ENCODE measurements at regions not wholly inside any gene's neighbourhood (a gene's known extent, or its start where the extent isn't known, plus 50 kb on each side); places are given as distances from the start of the nearest gene placed in this dataset.

- TF ChIP-seq EP300 (IDR thresholded peaks at IDR 0.05; ENCODE audit: borderline replicate concordance) (no peak), MAX (IDR thresholded peaks at IDR 0.05) (no peak), EGR1 (IDR thresholded peaks at IDR 0.05) (no peak), TCF12 (IDR thresholded peaks at IDR 0.05; ENCODE audit: low read depth) (no peak), YY1 (IDR thresholded peaks at IDR 0.05; ENCODE audit: low read depth) (no peak), CREB1 (IDR thresholded peaks at IDR 0.05; ENCODE audit: low read depth) (no peak), TEAD4 (IDR thresholded peaks at IDR 0.05) (no peak), RAD21 (IDR thresholded peaks at IDR 0.05; ENCODE audit: low read depth) (no peak), ZBTB7A (IDR thresholded peaks at IDR 0.05; ENCODE audit: low read depth) (no peak), NFIC (IDR thresholded peaks at IDR 0.05) (no peak)
- TF ChIP-seq, protein P1, sequence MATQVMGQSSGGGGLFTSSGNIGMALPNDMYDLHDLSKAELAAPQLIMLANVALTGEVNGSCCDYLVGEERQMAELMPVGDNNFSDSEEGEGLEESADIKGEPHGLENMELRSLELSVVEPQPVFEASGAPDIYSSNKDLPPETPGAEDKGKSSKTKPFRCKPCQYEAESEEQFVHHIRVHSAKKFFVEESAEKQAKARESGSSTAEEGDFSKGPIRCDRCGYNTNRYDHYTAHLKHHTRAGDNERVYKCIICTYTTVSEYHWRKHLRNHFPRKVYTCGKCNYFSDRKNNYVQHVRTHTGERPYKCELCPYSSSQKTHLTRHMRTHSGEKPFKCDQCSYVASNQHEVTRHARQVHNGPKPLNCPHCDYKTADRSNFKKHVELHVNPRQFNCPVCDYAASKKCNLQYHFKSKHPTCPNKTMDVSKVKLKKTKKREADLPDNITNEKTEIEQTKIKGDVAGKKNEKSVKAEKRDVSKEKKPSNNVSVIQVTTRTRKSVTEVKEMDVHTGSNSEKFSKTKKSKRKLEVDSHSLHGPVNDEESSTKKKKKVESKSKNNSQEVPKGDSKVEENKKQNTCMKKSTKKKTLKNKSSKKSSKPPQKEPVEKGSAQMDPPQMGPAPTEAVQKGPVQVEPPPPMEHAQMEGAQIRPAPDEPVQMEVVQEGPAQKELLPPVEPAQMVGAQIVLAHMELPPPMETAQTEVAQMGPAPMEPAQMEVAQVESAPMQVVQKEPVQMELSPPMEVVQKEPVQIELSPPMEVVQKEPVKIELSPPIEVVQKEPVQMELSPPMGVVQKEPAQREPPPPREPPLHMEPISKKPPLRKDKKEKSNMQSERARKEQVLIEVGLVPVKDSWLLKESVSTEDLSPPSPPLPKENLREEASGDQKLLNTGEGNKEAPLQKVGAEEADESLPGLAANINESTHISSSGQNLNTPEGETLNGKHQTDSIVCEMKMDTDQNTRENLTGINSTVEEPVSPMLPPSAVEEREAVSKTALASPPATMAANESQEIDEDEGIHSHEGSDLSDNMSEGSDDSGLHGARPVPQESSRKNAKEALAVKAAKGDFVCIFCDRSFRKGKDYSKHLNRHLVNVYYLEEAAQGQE (IDR thresholded peaks at IDR 0.05; ENCODE audit: low read depth), result no peak
Observed at GRCh38 chr2:236965841-236966096, 119.9 kb upstream of the COPS8 start.

Measured in Ishikawa (cell line).